ENCODE measurements at regions not wholly inside any gene's neighbourhood (a gene's known extent, or its start where the extent isn't known, plus 50 kb on each side); places are given as distances from the start of the nearest gene placed in this dataset.
A peak's percentile ranks its signal among the peaks of the same experiment; 100 is the strongest.

DNA sequence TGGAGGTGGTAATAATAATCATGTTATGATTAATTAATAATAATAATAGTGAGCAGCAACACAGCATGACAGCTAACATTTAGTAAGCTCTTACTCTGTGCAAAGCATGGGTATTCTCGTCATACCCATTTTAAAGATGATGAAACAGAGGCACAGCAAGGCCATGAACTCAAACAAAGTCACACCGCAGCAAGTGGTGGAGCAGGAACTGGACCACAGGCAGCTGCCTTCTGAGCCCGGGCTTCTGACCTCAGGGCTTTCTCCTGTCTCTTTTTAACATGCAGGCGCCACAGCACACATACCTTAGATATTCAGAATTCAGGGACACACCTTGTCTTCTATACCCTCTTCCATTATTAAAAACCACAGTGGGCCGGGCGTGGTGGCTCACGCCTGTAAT lies 50.7 kb upstream of the SPATA12 start:
- no peak for DNase-seq (ENCODE audit: low read depth in 2 of 2)

DNA sequence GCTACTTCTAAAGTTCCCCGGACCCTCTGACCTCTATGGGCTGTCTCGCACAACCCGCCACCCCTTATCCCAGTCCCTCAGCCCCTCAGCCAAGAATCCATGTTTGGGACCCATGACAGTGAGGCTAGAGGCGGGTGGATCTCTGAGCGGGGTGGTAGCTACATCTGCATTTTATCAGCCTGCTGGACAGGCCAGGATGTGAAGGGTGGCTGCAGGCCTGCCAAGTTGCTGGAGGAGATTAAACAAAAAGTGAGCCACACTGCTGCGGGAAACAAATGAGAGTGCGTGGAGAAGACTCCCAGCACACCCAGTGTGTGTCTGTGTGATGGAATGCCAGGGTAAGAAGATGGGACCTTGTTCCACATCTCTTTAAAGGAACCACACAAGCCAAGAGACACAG lies 51.1 kb upstream of the SPATA12 start:
- no peak for DNase-seq (ENCODE audit: low read depth in 2 of 2)

DNA sequence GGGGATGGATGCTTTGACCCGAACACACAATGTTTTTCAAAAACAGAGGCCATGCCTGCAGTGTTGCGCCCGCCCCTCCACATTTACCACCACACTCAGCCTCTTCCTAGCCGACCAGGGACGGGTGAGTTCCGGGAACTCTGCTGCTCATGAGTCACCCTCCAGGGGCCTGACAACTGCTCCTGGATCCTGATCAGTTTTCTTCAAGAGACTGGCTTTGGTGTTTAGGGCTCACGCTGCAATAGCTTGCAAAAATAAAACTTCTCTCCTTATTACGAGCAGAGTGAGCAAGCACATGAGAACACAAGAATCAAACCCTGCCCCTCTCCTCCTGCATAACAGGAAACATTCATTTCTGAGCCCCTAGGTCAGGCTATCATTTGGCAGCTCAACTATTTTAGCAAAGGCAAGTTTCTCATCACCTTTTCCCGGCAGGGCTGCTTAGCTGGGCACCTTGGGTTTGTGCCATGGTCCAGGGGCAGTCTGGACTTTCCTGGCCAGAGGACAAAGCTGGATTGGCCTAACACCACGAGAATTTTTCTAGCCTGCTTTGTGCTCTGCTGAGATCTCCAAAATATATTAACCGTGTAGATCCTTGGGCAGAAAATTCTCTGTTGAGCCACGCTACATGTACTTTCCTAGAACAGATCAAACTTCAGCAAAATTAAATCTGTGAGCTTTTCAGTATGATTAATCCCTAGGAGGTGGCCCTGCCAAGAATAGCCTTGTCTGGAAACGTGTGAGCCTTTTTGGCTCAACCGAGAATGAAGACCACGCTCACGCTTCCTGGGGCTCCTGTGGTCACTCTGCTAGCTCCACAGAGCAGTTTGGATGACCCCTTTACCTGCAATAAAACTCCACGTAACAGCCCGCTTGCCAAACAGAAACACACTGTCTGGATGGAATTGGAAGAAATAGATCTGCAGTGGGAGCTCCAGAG lies 52.7 kb upstream of the SPATA12 start:
- no peak for DNase-seq (ENCODE audit: low read depth in 2 of 2)

DNA sequence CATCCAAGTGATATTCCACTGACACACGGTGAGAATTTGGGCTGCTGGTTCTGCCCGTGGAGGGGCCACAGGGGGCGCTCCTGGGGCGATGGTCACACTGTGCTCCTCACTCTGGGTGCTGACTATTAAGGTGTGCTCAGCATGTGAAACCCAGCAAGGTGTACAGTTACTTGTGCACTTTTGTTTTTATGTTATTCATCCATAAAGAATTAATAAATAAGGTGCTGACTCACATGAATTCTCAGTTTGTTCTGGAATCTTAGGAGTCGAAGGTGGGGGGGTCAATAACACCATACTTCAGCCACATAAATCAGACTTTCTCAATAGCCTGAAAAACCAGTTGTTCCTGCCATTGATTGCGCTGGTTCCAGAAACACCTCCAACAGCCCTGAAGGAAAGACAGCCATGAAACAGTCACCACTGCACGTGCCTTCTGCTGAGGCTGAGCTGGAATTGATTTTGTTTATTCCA lies 53.5 kb upstream of the SPATA12 start:
- DNase-seq (ENCODE audit: low read depth in 2 of 2), result no peak

DNA sequence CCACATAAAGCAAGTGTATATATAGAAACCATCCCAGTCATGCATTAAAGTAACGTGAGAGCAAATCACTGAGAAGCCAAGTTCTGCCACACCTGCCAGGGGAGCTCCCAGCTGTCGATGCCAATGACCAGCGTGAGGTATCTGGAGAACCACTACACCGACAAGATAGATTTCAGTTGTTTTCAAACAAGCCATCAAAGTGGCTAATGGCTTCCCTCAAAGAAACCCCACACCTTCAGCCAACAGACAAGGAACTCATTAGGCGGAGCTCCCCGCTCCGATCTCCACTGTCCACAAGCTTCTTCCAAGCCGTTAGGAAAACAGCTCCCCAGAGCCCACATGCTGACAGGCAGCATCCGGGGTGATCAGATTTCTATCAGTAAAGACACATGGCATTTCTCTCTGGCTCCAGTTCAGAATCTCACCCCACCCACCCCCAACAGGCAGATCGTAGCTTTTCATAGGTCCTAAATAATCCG lies 54.2 kb upstream of the SPATA12 start:
- DNase-seq (ENCODE audit: low read depth in 2 of 2), result no peak

DNA sequence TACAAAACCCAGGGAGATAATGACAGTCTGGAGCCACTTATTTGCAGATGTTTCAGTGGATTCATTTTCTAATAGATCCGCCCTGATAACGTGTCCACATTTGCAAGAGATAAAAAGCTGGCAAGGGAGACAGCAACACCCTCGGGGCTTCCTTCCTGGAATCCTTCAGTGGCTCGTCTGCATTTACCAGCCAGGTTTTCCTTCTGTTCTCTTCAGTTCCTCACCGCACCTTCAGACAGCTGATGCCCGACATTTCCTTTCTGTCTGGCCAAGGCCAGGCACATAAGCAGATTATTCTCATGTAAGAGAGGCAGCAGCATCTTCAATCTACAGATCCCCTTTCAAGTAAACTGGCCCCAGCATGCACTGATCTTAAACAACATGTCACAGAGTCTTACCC lies 56.2 kb upstream of the SPATA12 start:
- no peak for DNase-seq (ENCODE audit: low read depth in 2 of 2)

DNA sequence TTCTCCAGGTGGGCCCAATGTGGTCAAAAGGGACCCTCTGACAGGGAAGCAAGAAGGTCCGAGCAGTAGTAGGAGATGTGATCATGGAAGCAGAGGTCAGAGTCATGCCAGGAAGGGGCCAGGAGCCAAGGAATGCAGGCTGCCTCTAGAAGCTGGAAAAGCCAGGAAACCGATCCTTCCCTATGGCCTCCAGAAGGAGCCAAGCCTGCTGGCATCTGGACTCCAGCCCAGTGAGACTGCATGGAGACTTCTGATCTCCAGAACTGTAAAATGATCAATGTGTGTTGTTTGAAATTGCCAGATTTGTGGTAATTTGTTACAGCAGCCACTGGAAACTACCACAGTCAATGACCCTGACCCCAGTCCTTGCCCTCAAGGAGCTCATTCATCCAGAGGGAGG lies 56.8 kb upstream of the SPATA12 start:
- DNase-seq (ENCODE audit: low read depth in 2 of 2), result no peak

DNA sequence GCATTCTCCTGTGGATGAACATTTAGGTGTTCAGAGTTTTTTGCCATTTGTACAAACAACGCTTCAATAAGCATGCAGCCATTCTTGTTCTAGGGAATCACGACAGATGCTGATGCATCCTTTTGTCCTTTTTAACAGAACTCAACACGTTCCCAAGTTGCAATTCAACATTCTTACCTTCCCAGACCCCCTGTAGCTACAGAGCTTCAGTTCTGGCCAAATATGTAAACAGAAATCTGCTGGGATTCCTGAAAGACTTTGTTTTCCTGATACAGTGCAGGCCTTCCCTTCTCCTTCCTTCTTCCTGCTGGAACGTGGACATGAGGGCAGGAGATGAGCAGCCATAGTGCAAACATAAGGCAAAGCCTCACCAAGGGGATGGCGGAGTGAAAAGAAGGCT lies 59.1 kb upstream of the SPATA12 start:
- DNase-seq (ENCODE audit: low read depth in 2 of 2), result no peak

DNA sequence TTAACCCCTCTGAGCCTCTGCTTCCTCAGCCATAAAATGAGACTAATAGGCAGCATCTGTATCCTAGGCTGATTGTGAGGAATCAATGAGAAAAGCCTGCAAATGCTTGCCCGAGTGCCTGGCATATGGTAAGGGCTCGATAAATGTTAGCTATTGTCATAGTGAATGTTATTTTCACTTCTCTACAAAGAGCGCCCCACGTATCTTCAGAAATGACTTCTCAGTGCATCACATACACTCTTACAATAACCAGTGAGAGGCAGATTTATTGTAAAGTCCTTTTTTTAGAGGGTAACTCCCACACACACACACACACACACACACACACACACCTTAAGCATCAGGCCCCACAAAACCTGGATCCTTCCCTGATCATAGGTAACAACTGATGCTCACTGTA lies 60.5 kb upstream of the SPATA12 start:
- no peak for DNase-seq (ENCODE audit: low read depth in 2 of 2)

DNA sequence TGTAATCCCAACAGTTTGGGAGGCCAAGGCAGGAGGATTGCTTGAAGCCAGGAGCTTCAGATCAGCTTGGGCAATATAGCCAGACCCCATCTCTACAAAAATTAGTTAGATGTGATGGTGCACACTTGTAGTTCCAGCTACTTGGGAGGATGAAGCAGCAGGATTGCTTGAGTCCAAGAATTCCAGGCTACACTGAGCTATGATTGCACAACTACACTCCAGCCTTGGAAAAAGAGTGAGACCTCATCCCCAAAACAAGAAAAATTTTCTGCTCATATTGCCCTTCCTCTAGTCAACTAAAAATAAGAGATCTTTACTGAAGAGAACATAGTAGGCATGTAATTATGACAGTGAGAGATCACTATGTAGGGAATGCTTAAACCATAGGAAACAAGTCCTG lies 60.9 kb upstream of the SPATA12 start:
- DNase-seq (ENCODE audit: low read depth in 2 of 2), result no peak

DNA sequence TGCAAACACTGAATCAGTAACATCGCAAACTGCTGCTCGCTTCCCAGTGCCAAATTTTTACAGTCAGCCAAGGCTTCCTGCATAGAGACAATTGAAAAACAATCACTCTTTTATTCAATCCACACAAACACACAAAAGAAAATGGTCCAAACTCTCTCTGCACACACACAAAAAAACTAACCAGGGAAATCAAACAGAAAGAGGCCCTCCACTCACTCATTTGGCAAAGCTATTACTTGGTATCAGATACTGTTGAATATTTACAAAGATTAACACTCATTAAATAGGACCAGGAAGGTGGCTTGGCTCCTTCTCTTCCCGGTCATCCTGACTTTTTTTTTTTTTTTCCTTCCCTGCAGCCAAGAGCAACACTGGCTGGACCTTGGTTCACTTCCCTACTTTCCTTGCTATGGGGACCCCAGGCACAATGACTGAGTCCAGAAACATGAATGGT lies 62.4 kb upstream of the SPATA12 start:
- no peak for DNase-seq (ENCODE audit: low read depth in 2 of 2)

DNA sequence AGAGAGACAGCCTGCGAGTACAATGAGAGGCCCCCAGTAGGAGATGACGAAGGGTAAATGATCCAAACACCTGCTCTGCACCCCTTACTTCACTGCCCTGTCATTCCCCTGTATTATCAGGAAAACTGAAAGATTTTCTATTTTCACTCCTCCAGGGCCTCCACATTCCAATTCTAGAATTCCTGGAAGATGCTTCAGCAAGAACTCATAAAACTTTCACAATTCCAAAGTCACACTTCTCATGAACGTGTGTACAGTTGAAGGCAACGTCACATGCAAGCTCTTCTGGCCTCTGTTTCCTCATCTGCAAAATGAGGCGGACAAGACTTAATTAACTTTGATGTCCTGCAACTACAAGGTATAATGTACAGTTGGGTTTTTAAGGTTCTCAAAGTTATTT lies 62.8 kb upstream of the SPATA12 start:
- DNase-seq (ENCODE audit: low read depth in 2 of 2), result no peak

DNA sequence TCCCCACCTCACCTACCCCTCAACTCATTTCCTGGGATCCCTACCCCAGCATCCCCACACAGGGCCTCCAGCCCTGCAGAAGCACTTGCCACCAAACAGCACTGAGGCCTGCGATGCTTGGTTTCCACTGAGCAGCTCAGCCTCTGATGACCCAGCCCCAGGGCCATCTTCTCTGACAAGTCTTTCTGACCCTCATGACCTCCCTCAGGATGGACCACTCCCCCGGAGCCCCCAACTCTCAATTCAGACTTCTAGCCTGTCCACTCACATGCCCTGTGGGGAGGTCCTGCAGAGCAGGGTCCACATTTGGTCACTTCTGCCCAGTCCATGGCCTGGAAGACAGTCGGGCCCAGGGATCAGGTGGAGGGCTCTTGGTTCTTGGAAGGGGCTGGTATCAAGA lies 63.4 kb upstream of the SPATA12 start:
- no peak for DNase-seq (ENCODE audit: low read depth in 2 of 2)

DNA sequence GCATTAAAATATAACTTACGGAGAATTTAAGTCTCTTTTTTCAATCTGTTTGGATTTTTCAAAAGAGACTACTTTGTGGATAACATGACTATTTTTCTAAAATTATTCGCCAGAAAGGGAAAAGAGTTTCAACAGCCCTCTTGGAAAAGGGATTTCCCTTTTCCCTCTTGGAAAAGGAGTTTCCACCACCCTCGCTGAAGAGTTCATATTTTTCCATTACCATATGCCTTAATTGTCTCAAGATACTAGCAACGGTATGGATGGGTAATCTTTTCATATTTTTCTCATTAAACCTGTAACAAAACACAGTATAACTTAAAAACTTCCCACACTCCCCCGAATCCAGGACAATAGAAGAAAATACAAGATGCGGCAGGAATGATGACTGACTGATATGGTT lies 66.1 kb upstream of the SPATA12 start:
- DNase-seq (ENCODE audit: low read depth in 2 of 2), result no peak

DNA sequence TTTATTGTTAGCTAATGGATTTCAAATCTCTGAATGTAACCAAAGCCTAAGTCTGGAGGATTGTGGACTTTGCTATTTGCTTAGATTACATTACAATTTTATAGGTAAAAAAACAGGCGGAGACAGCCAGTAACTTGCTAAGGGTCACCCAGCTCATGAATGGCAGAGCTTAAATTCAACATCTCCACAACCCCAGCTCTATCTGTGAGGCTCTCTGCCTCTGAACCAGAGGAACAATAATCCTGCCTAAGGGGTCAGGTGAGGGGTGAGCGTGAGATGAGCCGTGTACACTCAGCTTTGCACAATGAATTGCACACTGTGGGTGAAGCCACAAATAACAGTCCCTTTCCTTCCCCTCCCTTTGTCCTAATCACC lies 69.8 kb upstream of the SPATA12 start:
- no peak for DNase-seq (ENCODE audit: low read depth in 2 of 2)

DNA sequence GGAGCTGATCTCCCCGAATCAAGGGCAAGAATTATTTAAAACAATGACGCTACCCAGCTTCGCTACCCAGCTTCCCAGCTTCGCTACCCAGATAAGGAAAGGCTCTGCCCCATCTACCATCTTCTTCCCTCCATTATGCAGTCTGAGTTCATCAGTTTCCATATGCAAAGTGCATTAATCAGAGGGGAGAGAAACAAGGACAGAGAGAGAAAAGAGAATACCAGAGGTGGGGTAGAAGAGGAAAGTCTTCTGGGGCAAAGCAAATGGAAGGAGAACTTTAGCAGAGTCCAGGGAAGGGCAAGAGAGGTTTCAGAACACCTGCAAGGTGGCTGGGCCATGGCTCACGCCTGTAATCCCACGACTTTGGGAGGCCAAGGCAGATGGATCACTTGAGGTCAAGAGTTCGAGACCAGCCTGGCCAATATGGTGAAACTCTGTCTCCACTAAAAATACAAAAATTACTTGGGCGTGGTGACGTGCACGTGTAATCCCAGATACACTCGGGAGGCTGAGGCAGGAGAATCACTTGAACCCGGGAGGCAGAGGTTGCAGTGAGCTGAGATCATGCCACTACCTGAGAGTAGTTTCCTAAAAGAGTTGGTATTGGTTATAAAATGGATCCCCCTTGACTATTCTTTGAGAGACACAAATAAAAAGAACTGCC lies 70.4 kb upstream of the SPATA12 start:
- no peak for DNase-seq (ENCODE audit: low read depth in 2 of 2)

DNA sequence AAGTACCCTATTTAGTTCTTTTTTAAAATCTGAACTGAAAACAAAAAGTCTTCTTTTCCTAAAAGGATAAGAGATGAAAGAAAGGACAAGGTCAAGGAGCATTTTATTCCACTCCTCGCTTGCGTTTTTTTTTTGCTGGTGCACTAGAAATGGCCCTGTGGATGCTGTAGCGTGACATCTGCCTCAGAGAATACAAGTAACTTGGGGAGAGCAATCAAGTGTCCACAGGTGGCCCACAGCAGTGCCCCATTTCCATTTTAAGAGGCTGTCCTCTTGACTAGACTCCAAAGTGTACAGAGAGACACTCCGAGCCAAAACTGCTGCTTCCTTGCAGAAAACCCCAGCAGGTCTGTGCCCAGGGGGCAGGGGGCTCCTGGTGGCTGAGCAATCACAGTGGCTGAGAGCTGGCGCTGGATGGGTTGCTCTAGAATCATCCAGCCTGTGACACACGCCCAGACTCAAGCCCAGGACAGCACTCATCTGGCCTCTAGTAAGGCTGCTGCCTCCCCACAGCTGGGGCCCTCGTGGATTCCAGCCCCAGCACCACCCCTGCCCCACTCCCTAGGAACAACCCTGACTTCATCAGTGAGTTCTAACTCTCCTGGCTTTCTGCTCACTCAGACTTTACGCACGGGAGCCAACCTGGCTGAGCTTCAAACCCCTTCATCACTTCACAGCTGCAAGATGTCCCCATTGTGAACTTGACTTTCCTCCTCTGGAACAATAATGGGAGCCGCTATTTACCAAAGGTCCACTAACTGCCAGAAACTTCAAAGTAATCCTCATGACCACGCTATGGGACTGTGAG lies 71.1 kb upstream of the SPATA12 start:
- DNase-seq (ENCODE audit: low read depth in 2 of 2), result no peak

DNA sequence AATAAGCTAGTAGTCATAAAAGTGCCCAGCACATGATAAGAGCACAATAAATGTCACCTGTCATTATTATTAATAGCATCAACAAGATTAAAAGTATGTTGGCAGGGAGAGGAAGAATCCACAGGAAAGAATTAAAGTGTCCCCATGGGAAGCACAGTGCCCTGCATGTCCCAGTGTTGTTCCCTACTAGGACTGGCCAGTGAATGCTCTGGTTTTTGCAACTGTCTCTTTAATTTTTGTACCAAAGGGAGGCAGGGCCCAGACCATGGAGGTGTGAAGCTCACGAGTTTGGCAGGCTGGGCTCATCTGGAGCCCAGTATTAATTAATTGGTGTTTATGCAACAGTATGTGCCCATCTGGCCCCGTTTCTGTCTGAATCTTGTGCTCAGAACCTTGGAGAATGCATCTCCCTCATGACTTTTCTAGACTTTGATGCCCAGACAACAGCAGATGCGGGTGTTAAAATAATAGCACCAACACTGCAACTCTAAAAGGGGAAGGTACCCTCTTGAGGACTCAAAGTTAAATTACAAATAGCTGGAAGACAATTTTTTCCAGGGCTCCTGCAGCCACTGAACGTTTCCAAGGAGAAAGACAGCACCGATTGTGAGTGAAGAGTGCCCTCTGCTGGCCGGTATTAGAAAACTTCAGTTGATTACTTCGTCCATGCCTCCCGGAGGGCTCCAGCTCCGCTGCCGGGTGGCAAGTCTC lies 71.9 kb upstream of the SPATA12 start:
- peak; percentile 45 to 46 for DNase-seq (ENCODE audit: low read depth in 2 of 2)

DNA sequence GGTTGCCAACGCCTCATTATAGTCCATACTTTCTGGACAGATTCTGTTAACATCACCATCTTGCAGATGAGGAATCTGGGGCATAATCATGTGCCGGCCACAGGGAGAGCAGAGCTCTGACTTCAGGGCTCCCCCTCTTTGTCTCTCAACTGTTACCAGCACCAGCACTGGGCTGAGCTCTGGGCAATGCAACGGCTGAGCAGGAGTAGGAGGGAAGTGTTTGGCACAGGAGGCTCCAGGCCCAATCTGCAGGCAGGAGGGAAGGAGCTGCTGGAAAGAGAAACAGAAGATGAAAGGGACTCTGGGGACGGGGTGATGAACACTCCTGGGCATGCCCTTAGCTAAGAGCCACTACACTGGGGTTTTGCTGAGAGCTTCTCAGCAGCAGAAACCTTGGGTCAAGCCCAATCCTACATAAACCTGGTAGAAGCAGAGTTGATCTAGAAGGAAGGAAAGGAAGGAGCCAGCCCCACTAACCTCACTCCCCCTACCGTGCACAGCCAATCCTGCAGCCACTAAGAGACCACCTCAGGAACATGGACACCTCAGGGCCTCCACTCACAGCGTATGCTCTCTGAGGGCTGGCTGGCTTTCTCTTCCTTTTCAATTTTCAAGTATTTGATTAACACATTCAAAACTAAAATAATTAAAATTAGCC lies 73.1 kb upstream of the SPATA12 start:
- no peak for DNase-seq (ENCODE audit: low read depth in 2 of 2)

DNA sequence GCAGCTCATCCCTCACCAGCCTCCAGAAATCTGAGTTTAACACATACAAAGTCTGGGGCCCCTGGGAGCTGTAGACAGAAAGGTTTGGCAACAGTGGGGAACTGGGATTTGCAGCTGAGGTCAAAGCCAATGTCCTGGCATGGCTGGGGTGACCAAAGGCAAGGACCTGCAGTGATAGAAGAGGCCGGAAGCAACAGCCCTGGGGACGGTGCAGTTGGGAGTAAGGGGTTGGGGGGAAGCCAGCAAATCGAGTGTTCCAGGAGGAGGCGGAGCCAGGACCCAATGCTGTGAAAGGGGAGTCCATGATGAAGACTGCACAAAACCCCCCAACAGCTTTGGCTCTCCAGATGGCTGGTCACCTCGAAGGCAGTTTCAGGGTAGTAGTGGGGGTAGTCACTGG lies 74.1 kb upstream of the SPATA12 start:
- no peak for DNase-seq (ENCODE audit: low read depth in 2 of 2)

DNA sequence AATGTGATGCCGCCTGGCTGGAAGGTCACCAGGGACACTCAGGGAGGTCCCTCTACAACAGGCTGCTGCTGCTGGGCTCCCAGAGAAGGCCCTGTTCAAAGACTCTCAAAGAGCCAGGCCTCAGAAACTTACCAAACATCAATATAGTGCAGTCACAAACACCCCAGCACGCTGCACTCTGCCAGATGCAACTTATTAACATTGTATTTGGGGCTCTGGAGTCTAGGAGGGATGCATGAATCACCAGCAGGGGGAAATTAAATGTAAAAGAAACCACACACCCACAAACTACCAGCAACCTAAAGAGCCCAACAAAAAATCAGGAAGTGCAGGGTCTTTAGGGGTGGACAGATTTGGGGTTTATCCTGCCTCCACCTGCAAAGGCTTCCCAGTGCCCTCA lies 74.6 kb upstream of the SPATA12 start:
- no peak for DNase-seq (ENCODE audit: low read depth in 2 of 2)
